Skin of body (tissue), 1 donor: ENCODE measurements at regions not wholly inside any gene's neighbourhood (a gene's known extent, or its start where the extent isn't known, plus 50 kb on each side); places are given as distances from the start of the nearest gene placed in this dataset.
A peak's percentile ranks its signal among the peaks of the same experiment; 100 is the strongest.

Source experiments
- DNase-seq: peaks from one replicate; lab custom pipeline; 2025; lab: John Stamatoyannopoulos, UW

GRCh38 chr12:77629141-77629540 is 201.6 kb upstream of the NAV3 start:
- no peak for DNase-seq

DNA sequence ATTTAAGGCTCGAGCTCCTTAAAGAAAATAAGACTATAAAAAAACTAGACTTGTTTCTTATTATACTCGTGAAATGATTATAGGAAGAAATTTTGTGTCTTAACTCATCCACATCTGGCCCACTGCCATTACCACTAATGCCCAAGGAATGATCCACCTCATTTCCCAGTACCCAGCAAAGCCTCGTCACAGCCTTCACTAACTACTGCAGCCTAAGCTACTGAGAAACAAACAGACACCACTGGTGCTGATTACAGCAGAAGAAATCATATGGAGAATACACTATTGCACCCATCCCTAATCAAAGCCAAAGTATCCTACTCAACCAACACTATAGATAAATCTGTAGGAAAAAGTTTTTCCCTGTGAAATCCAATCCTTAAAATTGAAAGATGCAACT is 205.3 kb upstream of the NAV3 start:
- no peak for DNase-seq

DNA sequence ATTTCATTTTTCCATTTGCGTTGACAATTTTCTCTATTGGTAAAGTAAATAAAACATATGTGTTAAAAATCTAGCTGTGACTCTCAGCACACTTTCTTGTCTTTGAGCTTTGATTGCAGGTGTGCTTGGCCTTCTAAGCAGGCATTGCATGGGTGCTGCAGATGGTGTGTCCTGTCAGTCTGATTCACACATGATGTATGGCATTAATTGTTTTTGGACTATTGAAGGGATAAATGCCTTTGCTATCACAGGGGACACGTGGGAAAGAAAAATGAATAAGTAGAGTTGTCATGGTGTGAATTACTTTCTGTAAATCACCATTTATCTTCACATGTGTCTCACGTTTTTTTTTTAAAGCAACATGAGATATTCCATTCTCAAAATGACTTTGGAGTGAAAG is 211.3 kb upstream of the NAV3 start:
- DNase-seq = no peak

DNA sequence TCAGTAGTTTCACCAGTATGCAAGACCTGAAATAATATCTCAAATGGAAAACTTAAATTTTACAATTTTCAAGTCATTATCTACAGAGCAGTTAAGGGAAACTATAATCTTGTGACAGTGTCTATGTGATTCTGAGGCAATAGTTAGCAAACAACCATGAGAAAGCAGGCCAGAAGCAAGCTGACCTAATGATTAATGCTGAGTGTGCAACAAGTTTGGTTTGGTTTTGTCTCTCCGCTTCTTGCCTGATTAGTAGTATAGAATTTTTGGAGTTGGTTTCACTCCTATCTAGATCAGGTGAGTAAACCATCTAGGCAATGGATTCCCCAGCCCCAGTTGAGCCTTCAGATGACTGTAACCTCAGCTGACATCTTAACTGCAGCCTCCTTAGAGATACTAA is 212.9 kb upstream of the NAV3 start:
- no peak for DNase-seq

DNA sequence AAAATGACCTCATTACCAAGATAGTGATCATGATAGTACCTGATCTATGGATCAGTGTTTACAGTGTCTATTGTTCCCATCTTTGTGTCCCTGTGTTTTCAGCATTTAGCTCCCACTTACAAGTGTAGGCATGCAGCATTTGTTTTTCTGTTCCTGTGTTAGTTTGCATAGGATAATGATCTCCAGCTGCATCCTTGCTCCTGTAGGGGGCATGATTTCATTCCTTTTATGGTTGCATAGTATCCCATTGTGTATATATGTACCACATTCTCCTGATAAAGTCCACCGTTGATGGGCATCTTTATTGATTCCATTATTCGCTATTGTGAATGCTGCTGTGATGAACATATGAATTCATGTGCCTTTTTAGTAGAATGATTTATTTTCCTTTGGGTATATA is 215.4 kb upstream of the NAV3 start:
- DNase-seq = no peak

- DNase-seq = no peak
These were observed 217.3 kb upstream of the NAV3 start for GRCh38 chr12:77613411-77613810.

GRCh38 chr12:77610446-77610845 is 220.2 kb upstream of the NAV3 start:
- no peak for DNase-seq

- DNase-seq = peak; percentile 51
These were observed 221.7 kb upstream of the NAV3 start for GRCh38 chr12:77609016-77609415.

DNA sequence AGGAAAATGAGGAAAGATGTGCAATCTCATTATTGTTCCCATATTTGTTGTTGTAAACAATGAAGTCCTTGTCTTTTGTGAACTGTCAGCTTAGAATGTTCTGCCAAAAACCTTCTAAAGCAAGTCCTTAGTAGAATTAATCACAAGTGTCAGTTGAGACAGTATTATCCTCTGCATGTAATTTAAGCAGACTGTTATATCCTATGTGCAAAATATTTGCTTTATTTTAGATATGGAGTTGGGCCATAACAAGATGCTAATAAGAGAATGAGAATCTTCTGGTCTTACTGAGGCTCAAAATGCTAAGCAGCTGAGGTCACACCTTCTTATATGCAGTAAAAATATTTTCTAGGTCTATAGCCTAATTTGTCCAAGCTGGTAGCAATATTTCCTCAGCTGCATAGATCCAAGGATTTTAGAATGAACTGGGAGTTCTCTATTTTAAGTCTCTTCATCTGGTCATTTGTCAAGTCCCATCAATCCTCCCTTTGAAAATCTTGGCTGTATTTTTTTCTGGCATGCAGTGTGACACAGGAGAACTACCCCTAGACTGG is 222.3 kb upstream of the NAV3 start:
- DNase-seq = peak; percentile 95

GRCh38 chr12:77606348-77606747 is 224.3 kb upstream of the NAV3 start:
- DNase-seq = no peak

GRCh38 chr12:77603946-77604345 is 226.7 kb upstream of the NAV3 start:
- no peak for DNase-seq

DNA sequence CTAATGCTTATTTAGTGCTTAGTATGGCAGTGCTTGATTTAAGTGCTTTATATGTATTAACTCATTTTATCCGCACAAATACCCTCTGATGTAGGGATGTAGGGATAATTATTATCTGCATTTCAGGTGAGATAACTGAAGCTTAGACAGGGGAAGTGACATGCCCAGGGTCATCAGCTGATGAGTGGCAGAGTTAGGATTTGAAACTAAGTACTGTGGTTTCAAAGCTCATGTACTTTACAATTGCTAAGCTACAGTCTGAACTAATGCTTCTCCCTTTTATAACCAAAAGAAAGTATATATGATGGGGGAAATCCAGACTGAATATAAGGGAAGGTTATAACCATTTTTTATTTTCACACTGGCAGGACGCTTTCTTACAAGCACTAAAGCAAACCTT is 229.6 kb upstream of the NAV3 start:
- DNase-seq = no peak

DNA sequence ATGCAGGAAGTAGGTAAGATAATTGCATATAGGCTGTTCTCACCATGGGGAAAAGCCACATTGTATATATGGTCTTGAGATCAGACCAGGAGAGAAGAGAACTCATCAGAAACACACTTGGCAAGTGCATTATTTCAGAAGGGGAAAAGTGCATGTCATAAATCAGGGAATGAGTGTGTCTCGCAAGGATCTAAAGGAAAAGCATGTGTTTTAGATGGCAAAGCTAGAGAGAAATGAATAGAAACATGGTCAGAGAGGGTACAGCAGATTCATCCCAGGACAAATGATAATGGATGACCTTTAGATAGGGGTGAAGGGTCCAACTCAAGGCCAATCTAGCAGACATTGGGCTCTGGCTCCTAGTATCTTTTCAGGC is 230.2 kb upstream of the NAV3 start:
- DNase-seq = no peak

DNA sequence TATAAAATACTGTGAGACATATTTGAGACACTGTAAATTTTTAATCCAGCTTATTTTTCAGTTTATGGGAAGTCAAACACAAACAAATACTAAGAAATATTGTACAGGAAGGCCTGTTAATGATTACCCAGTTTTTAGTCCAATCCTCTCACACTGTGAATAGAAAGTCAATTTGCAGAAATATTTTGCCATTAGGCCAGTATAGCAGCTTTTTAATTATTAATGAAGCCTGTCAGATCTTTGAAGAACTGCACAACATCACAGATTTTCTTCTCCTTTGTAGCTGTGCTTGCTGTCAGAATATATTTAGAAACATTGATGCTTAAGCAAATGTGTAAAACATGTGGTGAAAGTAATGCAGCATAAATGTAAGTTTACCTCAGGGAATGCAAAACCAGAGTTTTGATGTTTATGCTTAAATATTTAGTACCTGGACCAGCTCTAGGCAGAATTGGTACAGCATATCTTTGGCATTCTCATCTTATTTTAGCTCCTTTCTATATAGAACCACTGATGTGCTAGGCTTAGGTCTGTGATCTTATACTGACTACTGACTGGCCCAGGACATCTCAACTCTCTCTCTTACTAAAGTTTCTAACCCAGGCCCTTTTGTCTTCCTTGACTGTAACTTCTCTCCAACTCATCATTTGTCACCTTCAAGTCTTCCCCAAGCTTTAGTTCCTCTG is 230.8 kb upstream of the NAV3 start:
- no peak for DNase-seq

GRCh38 chr12:77594366-77594765 is 236.3 kb upstream of the NAV3 start:
- DNase-seq = no peak

DNA sequence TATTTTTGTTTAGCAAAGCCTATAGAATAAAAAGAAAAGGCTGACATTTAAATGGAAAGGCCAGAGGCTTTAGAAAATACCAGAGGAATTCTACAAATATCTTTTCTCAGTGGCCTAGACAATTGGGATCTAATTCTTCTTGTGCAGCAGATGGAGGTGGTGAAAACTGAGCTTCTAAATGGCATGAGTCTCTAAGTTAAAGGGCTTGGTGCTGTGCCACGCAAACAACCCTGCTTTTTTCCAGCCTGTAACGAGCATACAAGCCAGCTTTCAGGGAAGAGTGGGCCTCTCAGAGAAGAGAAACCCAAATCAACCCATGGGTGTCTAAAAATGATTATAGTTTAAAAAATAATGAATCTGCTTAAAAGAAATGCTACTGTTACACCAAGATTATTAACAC is 237.9 kb upstream of the NAV3 start:
- DNase-seq = no peak

DNA sequence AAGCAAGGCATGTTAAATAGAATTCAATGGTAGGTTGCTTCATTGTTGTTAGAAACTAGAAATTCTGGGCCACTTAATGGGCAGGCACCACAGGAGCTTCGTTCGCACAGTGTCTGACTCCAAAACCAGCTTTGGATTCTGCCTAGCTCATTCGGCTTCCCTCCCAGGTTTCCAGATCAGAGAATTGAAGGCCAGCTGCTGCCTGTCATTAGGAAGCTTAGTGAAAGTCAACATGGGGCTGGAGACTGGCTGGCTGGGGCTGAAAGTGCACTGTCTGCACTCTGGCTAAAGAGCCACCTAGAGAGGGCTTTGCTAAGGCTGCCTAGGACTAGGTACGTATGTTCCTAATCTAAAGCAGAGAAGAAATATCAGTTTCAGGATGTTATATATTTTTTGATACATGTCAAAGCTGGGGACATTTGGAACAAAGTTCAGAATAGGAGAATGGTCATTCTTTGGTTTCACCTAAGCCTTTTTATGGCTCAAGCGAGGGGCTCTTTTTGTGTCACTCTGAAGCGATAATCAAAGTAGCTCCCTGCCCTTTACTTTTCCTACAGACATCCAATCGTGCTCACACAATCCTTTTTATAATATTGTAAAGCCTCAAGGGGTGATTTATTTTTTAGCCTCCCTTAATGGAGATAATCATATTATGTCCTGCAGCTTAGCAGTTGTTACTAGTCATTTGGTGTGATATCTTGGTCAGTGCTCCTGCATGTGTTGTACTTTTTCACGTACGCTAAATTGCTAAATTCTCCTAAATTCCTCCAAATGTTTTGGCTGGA is 238.5 kb upstream of the NAV3 start:
- no peak for DNase-seq

GRCh38 chr12:77590306-77590705 is 240.4 kb upstream of the NAV3 start:
- DNase-seq = no peak

DNA sequence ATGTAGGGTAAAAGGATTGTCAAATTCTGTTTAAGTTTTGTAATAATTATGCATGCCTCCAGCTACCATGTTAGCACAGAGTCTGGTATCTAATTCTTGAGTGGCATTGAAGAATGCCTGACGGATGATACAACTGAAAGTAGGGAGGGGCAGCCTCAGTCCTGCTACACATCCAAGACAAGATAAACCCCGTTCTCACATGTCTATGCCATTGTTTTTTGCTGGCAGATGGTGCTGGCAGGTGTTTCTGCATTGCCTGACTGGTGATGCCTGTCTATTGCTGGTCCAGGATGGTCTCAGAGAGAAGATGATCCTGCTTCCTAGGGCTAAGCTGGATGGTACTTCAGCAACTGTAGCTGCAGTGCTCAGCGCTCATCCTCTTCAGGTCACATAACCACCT is 245.8 kb upstream of the NAV3 start:
- DNase-seq = no peak

DNA sequence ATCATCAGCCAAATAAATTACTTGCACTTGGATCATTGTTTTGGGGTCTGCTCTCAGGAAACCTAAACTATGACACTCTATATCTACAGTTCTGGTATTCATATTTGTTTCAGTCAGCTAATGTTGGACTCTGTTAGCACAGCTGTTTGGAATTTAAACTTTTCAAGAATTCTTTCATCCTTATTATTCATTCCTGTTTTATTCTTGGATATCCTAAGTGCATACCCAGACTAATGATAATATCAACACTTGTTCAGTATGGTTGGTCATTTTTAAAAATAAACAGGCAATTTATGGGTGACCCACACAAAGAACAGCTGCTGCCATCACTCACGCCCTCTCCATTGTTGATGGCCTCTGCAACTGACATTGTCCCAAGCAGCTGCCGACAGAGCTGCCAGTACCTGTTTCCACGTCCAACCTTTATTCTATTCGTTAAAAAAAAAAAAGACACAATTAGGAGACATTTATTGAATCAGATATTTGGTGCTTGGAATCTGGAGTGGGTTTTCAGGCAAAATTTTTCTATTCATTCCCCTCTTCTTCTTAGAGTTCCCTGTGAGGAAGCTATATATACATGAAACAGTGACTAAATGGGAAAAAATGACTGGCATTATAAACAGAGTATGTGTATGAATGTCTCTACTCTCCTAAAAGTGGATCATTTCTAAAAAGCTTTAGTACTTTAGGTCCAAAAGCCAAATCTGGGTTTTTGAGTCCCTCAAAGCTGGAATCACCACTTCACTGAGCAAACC is 252.1 kb upstream of the NAV3 start:
- DNase-seq = peak; percentile 55

DNA sequence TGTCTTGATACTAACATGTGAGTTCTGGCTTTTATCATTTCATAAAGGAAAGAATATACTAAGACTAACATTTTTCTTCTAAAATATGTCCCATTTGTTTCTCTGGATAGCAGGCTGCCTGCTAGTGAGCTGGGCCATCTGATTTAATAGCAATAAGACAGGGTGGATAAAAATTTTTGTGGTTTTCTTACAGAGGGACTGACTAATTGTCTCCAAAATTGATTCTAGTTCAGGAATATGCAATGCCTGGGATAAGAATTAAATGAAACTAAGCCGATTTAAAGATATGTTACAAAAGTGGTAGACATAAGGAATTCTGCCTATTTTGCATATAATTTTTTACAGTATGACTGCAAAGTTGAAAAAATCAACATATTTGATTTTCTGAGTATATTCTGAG is 252.9 kb upstream of the NAV3 start:
- no peak for DNase-seq

DNA sequence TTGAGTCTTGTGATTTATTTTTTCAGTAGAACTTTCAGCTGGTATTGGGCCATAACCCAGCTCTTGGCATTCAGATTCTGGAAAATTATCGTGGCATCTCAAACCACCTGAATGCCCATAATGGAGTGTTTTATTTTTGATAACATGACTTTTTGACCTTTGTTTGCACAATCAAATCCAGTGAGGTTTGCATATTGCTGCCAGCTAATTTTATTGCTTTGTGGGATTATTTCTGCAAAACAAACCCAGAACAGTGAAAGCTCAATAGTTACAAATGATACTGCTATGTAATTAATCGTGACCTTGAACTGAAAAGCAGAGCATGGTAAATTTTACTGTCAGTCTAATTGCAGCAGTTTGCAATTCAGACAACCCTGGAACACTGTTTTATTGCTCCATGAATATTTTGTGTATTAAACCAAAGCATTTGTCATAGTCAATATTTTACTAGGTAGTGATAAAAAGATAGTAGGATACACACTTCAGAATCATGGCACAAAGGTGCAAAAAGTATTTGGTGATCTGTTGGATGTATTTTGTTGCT is 255.2 kb upstream of the NAV3 start:
- no peak for DNase-seq
